Activated CD4-positive, alpha-beta T cell treated with anti-CD3 and anti-CD28 coated beads, Interleukin-2, Interleukin-6, amounts not matched to agents 100 ng/mL and 50 ng/mL, durations not matched to agents 16 hours and 8 hours (primary cell): ENCODE measurements at regions not wholly inside any gene's neighbourhood (a gene's known extent, or its start where the extent isn't known, plus 50 kb on each side); places are given as distances from the start of the nearest gene placed in this dataset.
A peak's percentile ranks its signal among the peaks of the same experiment; 100 is the strongest.
"Not testable (repeated sequence)": the region's sequence is repeated elsewhere in the genome, so short reads cannot be mapped to it uniquely, and the experiment has no call there.

Experiments used
- DNase-seq: peaks from one replicate; pipeline ENCODE4 v3.0.0-alpha.2; 2020

- no peak for DNase-seq
Observed at GRCh38 chr4:164345756-164346155, 408.2 kb upstream of the SMIM31 start.

- DNase-seq = no peak
Observed at GRCh38 chr4:164350061-164350460, 403.9 kb upstream of the SMIM31 start.

DNA sequence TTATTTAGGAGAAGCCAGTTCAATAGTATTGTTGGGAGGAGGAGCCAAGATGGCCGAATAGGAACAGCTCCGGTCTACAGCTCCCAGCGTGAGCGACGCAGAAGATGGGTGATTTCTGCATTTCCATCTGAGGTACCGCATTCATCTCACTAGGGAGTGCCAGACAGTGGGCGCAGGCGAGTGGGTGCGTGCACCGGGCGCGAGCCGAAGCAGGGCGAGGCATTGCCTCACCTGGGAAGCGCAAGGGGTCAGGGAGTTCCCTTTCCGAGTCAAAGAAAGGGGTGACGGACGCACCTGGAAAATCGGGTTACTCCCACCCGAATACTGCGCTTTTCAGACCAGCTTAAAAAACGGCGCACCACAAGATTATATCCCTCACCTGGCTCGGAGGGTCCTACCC lies 403.2 kb upstream of the SMIM31 start:
- not testable (repeated sequence) for DNase-seq

- no peak for DNase-seq
Observed at GRCh38 chr4:164357957-164358356, 396.0 kb upstream of the SMIM31 start.

DNA sequence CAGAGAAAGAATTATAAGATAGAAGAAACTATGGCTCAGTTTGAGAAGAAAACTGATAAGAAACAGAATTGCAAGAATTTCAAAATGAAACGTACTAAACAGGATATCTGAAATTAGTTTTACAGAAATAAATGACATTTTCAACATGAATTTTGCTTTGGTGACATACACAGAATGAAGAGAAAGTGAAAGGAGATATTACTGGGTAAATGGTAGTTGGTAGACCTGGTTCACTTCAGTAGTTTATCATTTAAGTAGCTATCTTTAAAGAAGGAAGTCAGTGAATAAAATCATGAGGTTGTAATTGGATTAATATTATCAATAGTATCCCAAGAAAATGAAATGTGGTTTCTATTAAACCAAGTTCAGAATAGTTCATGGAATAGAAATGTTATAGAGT lies 395.5 kb upstream of the SMIM31 start:
- DNase-seq = no peak

- no peak for DNase-seq
Observed at GRCh38 chr4:164359881-164360280, 394.1 kb upstream of the SMIM31 start.

GRCh38 chr4:164368894-164369293 lies 385.0 kb upstream of the SMIM31 start:
- DNase-seq = no peak

GRCh38 chr4:164373021-164373420 lies 380.9 kb upstream of the SMIM31 start:
- no peak for DNase-seq

DNA sequence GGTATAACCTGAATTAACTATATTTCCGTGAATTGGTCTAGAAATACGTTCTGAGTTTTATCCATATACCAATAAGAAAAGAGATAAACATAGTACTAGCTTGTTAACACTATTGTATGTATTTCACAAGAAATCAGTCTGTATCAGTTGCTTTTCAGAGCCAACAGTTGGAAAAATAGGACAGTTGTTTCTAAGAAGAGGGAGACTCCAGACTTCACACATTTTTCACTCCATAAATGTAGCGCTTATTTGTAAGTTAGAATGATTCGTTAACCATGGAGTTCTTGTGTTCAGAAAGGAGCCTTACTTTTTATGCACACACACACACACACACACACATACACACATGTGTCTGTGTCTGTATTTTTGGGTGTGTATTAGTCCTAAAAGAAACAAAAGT lies 376.7 kb upstream of the SMIM31 start:
- no peak for DNase-seq

DNA sequence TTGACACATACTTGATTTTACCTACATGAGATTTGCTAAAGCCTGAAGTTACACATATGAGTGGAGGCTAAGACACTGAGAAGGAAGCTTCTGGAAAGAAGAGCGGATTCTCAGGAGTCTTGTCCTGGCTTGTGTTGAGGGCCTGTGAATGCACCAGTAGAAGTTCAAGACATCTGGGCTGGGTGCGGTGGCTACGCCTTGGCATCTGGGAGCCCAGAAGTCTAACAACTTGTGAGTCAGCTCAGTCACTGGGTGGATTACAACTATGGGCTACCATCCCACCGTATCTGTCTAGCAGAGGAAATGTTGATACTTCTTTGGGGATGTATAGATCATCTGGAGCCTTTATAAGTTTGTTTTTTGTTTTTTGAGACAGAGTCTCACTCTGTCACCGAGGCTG lies 375.6 kb upstream of the SMIM31 start:
- DNase-seq = no peak

DNA sequence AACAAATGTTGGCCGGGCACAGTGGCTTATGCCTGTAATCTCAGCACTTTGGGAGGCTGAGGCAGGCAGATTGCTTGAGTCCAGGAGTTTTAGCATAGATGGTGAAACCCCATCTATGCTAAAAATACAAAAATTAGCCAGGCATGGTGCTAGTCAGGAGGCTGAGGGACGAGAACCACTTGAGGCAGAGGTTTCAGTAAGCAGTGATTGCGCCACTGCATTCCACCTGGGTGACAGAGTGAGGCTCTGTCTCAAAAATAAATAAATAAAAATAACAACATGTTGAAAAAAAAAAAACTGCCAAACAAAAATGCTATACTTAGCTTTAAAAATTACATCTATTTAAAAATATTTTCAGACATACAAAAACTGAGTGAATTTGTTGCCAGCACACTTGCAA lies 374.2 kb upstream of the SMIM31 start:
- DNase-seq = no peak

- DNase-seq = no peak
Observed at GRCh38 chr4:164381859-164382258, 372.1 kb upstream of the SMIM31 start.

- DNase-seq = no peak
Observed at GRCh38 chr4:164383058-164383357, 370.9 kb upstream of the SMIM31 start.

DNA sequence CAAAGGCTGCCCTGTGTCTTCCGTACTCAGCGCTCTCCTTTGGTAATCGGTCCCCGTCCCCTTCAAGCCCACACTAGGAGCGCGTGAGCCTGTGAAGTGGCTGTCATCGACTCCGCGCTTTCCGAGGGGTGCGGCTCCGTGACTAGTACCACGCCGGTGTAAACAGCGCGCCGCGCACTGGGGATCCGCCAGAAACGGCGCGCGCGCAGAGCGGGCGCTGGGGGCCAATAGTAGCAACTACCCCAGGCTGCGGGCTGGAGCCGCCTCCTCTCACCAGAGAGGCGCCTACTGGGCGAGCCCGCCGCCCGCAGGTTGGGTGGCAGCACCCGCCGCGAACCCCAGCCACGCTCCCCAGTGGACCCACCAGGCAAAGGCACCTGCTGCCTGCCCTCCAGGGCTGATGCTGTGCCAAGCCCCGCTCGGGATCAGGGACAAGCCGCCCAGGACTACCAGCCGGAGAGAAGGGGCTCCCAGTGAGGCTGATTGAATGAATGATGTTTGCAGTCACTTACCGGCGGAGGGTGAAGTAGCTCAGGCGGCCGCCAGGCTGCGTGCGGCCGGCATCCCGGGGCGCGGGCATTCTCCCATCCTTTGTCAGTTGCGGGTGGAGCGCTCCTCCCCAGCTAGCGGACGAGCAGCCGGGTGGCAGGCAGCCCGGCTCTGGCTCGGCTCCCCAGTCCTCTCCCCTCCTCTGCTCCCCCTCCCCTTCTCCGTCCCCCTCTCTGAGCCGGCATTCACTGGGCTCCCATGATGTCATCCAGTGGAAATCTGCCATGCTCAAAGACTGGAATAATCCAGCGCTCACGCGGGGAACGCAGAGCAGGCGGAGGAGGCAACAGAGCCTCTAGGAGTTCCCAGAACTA lies 370.3 kb upstream of the SMIM31 start:
- DNase-seq = peak; percentile 7

DNA sequence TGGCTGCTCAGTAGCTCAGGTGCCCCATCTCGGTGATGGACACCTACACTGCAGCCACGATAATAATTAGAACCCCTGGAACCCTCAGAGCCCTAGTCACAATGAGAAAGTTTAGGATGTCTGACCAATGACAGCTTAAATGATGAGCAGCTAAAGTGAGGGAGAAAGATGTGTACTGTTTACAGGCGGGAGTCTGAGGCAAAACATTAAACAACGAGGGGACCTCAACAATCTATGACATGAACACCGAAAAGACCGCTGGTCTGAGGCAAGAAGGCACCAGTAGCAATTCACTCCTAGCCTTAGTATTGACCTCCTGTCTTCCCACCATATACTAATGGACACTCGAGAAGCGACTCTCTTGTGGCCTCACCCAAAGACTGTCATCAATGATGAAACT lies 369.5 kb upstream of the SMIM31 start:
- DNase-seq = no peak

DNA sequence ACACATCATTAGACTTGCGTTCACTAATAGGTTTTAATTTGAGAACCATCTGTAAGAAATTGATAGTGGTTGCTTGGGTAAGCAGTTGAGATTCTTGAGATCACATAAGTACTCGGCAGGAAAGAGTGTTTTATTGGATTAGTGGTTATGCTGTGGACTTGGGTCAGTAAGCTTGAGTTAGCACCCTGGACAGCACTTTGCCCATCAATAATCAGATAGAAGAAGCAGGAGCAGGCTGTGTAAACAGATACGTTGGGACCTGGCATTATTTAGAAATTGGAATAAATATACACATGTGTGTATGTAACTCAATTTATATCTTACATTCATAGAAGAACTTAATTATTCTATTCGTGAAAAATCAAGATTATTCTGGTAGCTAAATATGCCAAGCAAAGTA lies 357.5 kb upstream of the SMIM31 start:
- DNase-seq = no peak

GRCh38 chr4:164402554-164402953 lies 351.4 kb upstream of the SMIM31 start:
- no peak for DNase-seq

- no peak for DNase-seq
Observed at GRCh38 chr4:164405774-164406173, 348.2 kb upstream of the SMIM31 start.

DNA sequence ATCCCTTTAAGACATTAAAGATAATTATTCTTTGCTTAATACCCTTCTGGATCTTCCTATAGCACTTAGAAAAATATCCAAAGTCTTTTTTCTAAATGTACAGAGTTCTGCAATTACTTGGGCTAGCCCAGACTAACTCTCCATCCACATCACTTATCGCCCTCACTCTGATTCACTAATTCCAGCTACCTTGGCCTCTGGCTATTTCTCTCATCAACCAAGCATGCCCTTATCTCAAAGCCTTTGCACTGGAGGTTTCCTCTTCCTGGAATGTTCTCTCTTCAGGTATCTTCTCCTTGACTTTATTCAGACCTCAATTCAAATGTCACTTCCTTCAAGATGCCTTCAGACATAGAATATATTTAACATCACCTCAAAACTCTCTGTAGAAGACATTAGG lies 345.1 kb upstream of the SMIM31 start:
- DNase-seq = no peak

DNA sequence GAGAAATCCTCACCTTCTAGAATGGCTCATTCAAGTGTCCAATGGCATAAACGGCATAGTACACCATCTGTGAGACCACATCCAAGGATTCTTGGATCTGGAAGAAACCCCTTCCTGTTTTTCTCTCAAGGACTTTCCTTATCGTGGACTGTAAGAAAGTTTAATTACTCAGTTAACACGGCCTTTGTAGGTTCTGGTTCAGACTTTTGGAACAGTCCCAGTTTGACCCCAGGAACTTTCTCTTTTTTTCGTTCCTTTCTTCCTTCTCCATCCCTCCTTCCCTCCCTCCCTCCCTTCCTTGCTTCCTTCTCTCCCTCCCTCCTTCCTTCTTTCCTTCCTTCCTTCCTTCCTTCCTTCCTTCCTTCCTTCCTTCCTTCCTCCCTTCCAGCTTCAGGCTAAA lies 343.5 kb upstream of the SMIM31 start:
- DNase-seq = no peak

- no peak for DNase-seq
Observed at GRCh38 chr4:164412246-164412645, 341.7 kb upstream of the SMIM31 start.

DNA sequence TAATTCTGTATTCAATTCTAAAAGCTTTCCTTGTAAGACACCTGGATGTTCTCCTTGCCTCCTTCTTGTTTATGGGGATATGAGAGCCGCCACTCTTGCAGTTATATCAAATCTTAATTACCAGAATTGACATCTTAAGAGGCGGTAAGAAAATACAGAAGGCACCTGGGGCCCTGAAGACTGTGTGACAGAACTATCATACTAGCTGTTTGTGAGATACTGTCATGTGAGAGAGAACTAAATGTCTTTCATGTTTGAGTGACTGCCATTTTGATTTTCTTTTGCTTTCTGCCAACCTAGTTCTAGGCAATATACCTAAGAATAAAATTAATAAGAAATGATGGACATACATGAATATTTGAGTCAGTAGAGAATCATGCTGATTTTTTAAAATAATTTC lies 340.2 kb upstream of the SMIM31 start:
- no peak for DNase-seq

- no peak for DNase-seq
Observed at GRCh38 chr4:164423819-164424218, 330.1 kb upstream of the SMIM31 start.

GRCh38 chr4:164424846-164425245 lies 329.1 kb upstream of the SMIM31 start:
- DNase-seq = no peak

DNA sequence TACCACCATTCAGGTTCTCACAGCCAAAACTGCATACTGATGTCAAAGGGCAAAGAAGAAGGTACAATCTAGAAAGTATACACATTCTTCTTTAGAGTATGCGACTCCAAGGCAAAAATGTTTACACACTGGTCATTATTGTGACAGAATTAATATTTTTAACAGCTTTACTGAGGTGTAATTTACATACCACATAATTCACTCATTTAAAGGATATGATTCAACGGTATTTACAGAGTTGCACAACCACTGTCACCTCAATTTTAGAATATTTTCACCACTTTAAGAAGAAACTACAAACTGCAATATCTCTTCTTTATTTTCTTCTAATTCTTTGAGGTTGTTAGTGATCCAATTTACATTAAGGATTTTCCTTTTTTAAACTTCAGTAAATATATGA lies 325.4 kb upstream of the SMIM31 start:
- DNase-seq = no peak
